Mesendoderm (in vitro differentiated cells): ENCODE measurements at regions not wholly inside any gene's neighbourhood (a gene's known extent, or its start where the extent isn't known, plus 50 kb on each side); places are given as distances from the start of the nearest gene placed in this dataset.

ENCODE experiments used
- DNase-seq: peaks from one replicate; pipeline ENCODE4 v3.0.0; 2013
- H2AK5ac ChIP-seq: 2 replicates; pipeline ENCODE4 v1.6.1; 2013; ENCODE audit warnings: low read length, inconsistent platforms
- H2BK120ac ChIP-seq: 2 replicates; pipeline ENCODE4 v1.6.1; 2013; ENCODE audit warnings: low read depth, mild to moderate bottlenecking, low read length, moderate library complexity, mixed read lengths
- H2BK15ac ChIP-seq: replicated peaks from 2 replicates; pipeline ENCODE4 v1.6.1; 2013; ENCODE audit warnings: low read depth, mild to moderate bottlenecking, moderate library complexity
- H2BK5ac ChIP-seq: 2 replicates; pipeline ENCODE4 v1.6.1; 2013; ENCODE audit warnings: low read length, inconsistent platforms
- H3K18ac ChIP-seq: 2 replicates; pipeline ENCODE4 v1.6.1; 2013; ENCODE audit warnings: mild to moderate bottlenecking, low read length, mixed read lengths
- H3K23ac ChIP-seq: one replicate; pipeline ENCODE4 v1.6.1; 2013; ENCODE audit warnings: low read length
- H3K27ac ChIP-seq: 2 replicates; pipeline ENCODE4 v1.5.1; 2013; ENCODE audit warnings: low read depth, mild to moderate bottlenecking, inconsistent platforms, low read length, moderate library complexity
- H3K27me3 ChIP-seq: 2 replicates; pipeline ENCODE4 v1.6.1; 2013; ENCODE audit warnings: low read length, control low read depth, mild to moderate bottlenecking, inconsistent platforms; ENCODE audit not compliant: insufficient read depth, poor library complexity
- H3K36me3 ChIP-seq: 2 replicates; pipeline ENCODE4 v1.6.1; 2013; ENCODE audit warnings: low read length, inconsistent platforms; ENCODE audit not compliant: control insufficient read depth, insufficient read depth
- H3K4ac ChIP-seq: one replicate; pipeline ENCODE4 v1.6.1; 2013; ENCODE audit warnings: low read depth, mild to moderate bottlenecking, low read length, moderate library complexity
- H3K4me1 ChIP-seq: 2 replicates; pipeline ENCODE4 v1.6.1; 2013; ENCODE audit warnings: low read depth, low read length, inconsistent platforms; ENCODE audit not compliant: control insufficient read depth
- H3K4me2 ChIP-seq: 2 replicates; pipeline ENCODE4 v1.6.1; 2013; ENCODE audit warnings: low read length
- H3K4me3 ChIP-seq: 2 replicates; pipeline ENCODE4 v1.5.1; 2013; ENCODE audit warnings: mild to moderate bottlenecking, low read length
- H3K56ac ChIP-seq: one replicate; pipeline ENCODE4 v1.6.1; 2013; ENCODE audit warnings: low read length
- H3K79me1 ChIP-seq: 2 replicates; pipeline ENCODE4 v1.6.1; 2013; ENCODE audit warnings: low read length, inconsistent platforms
- H3K79me2 ChIP-seq: 2 replicates; pipeline ENCODE4 v1.6.1; 2013; ENCODE audit warnings: mild to moderate bottlenecking, low read length; ENCODE audit not compliant: control insufficient read depth, insufficient read depth
- H3K9ac ChIP-seq: 2 replicates; pipeline ENCODE4 v1.6.1; 2013; ENCODE audit warnings: low read length, inconsistent platforms
- H4K5ac ChIP-seq: one replicate; pipeline ENCODE4 v1.6.1; 2013; ENCODE audit warnings: low read length
- H4K8ac ChIP-seq: one replicate; pipeline ENCODE4 v1.6.1; 2013; ENCODE audit warnings: low read depth, mild to moderate bottlenecking, control low read depth, low read length, moderate library complexity
- WGBS: extraction: QIAGEN DNeasy Blood & Tissue Kit; methylation state at CpG from one replicate; pipeline ENCODE4 v1.1.7; 2013; ENCODE audit warnings: low lambda C conversion rate, missing lambda C conversion rate; ENCODE audit not compliant: insufficient coverage; ENCODE audit errors: extremely low coverage; 5-methylcytosine and 5-hydroxymethylcytosine counted together

DNA sequence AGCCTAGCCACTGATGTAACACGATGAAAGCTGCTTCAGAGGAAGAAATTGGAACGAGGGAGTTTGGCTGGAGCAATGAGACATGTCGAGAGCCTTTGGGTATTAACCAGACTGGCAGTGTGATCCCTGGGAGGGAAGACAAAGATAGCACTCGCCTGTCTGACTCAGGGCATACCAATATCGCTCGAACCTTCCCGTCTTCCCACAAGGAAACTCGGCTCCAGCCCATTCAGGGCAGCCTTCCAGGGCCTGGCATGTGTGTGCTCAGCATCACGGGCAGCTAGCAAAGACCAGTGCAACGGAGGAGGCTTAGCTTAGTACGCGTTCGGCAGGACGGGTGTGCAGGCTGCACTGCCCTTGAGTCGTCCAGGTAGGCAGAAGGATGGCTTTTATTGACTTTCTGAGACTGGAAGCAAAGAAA, 356.9 kb upstream of the WWC1 start:
- Histone ChIP-seq H2BK5ac (no peak overlapping the region), H3K23ac (no peak overlapping the region), H3K4ac (no peak overlapping the region), H3K27me3 (no peaks in the 10 kb centered on the region), H3K4me3 (no peak overlapping the region), H3K9ac (no peak overlapping the region), H3K18ac (no peak overlapping the region), H3K79me1 (no peaks in the 10 kb centered on the region), H4K8ac (no peak overlapping the region), H3K79me2 (no peaks in the 10 kb centered on the region), H3K4me1 (no peaks in the 10 kb centered on the region), H3K4me2 (no peak overlapping the region), H4K5ac (no peak overlapping the region), H2BK120ac (no peak overlapping the region), H3K56ac (peak overlapping the region; percentile 11), H3K36me3 (no peaks in the 10 kb centered on the region), H3K27ac (no peak overlapping the region), H2AK5ac (no peak overlapping the region), H2BK15ac (no peak overlapping the region)
- no CpG with 5 or more reads among the region's 15 CpGs for WGBS
- peak; percentile 36 for DNase-seq

DNA sequence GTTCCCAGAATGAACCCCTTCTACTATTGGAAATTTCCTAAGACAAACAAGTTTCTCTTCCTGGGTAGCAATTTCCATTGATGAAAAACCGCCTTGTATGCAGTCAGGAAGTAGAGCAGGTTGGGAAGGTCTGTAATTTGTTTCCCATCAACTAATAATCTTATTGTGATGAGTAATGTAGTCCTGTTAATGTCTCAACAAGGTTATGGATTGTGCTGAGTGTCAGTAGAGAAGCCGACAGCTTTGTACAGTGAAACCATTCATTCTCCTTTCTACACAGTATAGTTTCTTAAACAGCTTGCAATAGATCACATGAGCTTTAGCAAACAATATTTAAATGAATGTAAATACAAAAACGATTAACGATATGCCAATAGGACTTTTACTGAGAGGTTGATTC, 355.4 kb upstream of the WWC1 start:
- WGBS = no CpG with 5 or more reads among the region's 4 CpGs
- DNase-seq = no peak
- no peak overlapping the region for H3K9ac ChIP-seq
- no peak overlapping the region for H3K18ac ChIP-seq
- H4K8ac ChIP-seq = no peak overlapping the region
- no peak overlapping the region for H2BK5ac ChIP-seq
- H2BK120ac ChIP-seq = no peak overlapping the region
- H4K5ac ChIP-seq = no peak overlapping the region
- H3K27me3 ChIP-seq = no peaks in the 10 kb centered on the region
- H3K4ac ChIP-seq = no peak overlapping the region
- H3K56ac ChIP-seq = no peak overlapping the region
- no peak overlapping the region for H2BK15ac ChIP-seq
- H3K79me1 ChIP-seq = no peaks in the 10 kb centered on the region
- no peak overlapping the region for H3K4me3 ChIP-seq
- H3K79me2 ChIP-seq = no peaks in the 10 kb centered on the region
- H3K4me2 ChIP-seq = no peak overlapping the region
- no peak overlapping the region for H3K27ac ChIP-seq
- H3K4me1 ChIP-seq = no peaks in the 10 kb centered on the region
- no peaks in the 10 kb centered on the region for H3K36me3 ChIP-seq
- H2AK5ac ChIP-seq = no peak overlapping the region
- H3K23ac ChIP-seq = no peak overlapping the region

DNA sequence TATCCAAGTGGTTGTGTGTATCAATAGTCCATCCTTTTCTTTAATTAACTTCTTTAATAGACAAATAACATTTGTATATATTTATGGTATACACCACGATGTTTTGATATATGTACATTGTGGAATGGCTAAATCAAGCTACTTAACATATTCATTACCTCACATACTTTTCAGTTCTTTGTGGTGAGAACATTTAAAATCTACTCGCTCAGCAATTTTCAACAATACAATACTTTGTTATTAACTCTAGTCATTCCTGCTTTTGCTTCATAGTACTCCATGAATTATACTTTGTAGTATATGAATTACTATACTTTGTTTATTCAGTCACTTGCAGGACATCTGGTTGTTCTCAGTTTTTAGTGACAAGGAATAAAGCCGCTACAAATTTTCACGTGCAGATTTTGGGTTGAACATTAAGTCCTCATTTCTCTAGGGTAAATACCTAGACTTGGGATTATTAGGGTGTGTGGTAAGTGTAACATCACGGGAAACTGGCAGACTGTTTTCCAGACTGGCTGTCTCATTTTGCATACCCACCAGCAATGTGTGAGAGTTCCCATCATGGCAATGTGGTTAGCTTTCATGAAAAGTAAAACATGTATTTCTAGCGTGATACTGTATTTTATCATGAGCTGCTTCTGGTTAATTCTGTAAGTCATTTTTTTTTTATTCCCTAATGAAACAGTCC, 354.4 kb upstream of the WWC1 start:
- Histone ChIP-seq H4K8ac (no peak overlapping the region), H3K36me3 (no peaks in the 10 kb centered on the region), H2AK5ac (no peak overlapping the region), H3K4me3 (no peak overlapping the region), H3K27ac (no peak overlapping the region), H2BK5ac (no peak overlapping the region), H3K56ac (no peak overlapping the region), H2BK15ac (no peak overlapping the region), H2BK120ac (no peak overlapping the region), H4K5ac (no peak overlapping the region), H3K23ac (no peak overlapping the region), H3K9ac (no peak overlapping the region), H3K4ac (no peak overlapping the region), H3K4me1 (no peaks in the 10 kb centered on the region), H3K27me3 (no peaks in the 10 kb centered on the region), H3K18ac (no peak overlapping the region), H3K79me2 (no peaks in the 10 kb centered on the region), H3K4me2 (no peak overlapping the region), H3K79me1 (no peaks in the 10 kb centered on the region)
- no peak for DNase-seq
- no CpG with 5 or more reads among the region's 6 CpGs for WGBS

DNA sequence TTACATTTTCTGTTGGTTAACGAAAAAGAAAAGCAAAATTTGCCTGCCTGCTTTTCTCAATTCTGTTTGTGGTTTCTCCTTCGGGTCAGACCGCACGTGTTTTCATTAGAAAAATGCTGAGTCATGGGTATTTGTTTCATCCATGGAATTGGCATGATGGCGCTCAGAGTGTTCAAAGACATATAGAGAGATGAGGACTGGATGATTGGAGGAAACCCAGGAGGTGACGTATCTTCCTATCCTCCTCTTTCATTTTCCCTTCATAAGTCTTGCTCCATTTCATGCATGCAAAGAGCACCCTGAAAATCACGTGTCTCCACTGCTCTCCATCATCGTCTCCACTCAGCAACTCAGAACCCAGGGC, 353.8 kb upstream of the WWC1 start:
- Histone ChIP-seq H3K23ac (no peak overlapping the region), H3K9ac (no peak overlapping the region), H3K4me2 (no peak overlapping the region), H3K36me3 (no peaks in the 10 kb centered on the region), H2BK120ac (no peak overlapping the region), H3K27me3 (no peaks in the 10 kb centered on the region), H3K4me1 (no peaks in the 10 kb centered on the region), H4K8ac (no peak overlapping the region), H2AK5ac (no peak overlapping the region), H3K56ac (no peak overlapping the region), H3K4ac (no peak overlapping the region), H3K27ac (no peak overlapping the region), H3K79me1 (no peaks in the 10 kb centered on the region), H2BK5ac (no peak overlapping the region), H3K79me2 (no peaks in the 10 kb centered on the region), H4K5ac (no peak overlapping the region), H2BK15ac (no peak overlapping the region), H3K4me3 (no peak overlapping the region), H3K18ac (no peak overlapping the region)
- no peak for DNase-seq
- no CpG with 5 or more reads among the region's 8 CpGs for WGBS

DNA sequence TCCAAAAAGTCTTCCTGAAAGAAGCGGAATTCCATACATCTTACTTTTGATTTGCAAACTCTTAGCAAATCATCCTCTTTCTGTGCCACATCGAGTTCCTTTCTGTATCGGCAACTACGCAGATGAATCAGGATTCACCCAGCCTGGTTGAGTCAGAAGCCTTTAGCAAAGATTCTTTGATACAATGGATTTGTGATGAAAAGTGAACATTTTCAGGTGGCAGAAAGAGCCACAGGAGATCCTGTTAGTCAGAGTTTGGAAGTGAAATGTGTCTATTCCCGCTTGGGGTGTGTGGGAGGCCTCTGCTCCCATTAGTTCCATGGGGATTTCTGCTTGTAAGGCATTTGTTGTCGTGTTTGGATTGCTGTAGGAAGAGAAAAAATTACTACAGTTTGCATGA, 351.8 kb upstream of the WWC1 start:
- no peak overlapping the region for H4K8ac ChIP-seq
- H3K27me3 ChIP-seq = no peaks in the 10 kb centered on the region
- no peak overlapping the region for H2AK5ac ChIP-seq
- no peaks in the 10 kb centered on the region for H3K79me2 ChIP-seq
- no peak overlapping the region for H3K4ac ChIP-seq
- no peak for DNase-seq
- no peak overlapping the region for H3K56ac ChIP-seq
- H3K4me3 ChIP-seq = no peak overlapping the region
- H3K23ac ChIP-seq = no peak overlapping the region
- no peak overlapping the region for H4K5ac ChIP-seq
- no peak overlapping the region for H3K27ac ChIP-seq
- no peak overlapping the region for H3K4me2 ChIP-seq
- H3K4me1 ChIP-seq = no peaks in the 10 kb centered on the region
- H3K9ac ChIP-seq = no peak overlapping the region
- H2BK5ac ChIP-seq = no peak overlapping the region
- no peak overlapping the region for H2BK15ac ChIP-seq
- no peaks in the 10 kb centered on the region for H3K79me1 ChIP-seq
- H3K18ac ChIP-seq = no peak overlapping the region
- WGBS = no CpG with 5 or more reads among the region's 6 CpGs
- H2BK120ac ChIP-seq = no peak overlapping the region
- no peaks in the 10 kb centered on the region for H3K36me3 ChIP-seq

DNA sequence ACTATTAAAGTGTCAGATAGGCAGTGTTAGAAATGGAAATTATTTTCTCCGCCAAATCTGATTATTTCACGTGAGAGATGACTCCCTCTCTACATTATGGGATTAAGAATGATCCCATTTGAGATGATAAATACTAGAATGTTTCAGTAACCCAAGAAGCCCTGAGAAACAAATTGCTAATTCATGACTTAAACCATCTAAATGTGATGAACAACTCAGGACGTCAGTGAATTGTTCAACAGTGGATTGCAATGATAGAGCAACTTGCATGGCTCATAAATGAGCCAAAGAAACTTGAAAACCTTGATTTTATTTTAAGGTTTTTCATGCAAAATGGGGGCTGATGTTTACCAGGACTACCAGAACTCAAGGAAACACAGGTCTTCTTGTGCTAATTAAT, 350.5 kb upstream of the WWC1 start:
- Histone ChIP-seq H2BK15ac (no peak overlapping the region), H3K4me3 (no peak overlapping the region), H3K4me2 (no peak overlapping the region), H3K56ac (no peak overlapping the region), H3K9ac (no peak overlapping the region), H3K36me3 (no peaks in the 10 kb centered on the region), H3K23ac (no peak overlapping the region), H3K27me3 (no peaks in the 10 kb centered on the region), H3K79me1 (no peaks in the 10 kb centered on the region), H3K4ac (no peak overlapping the region), H2BK120ac (no peak overlapping the region), H3K18ac (no peak overlapping the region), H3K27ac (no peak overlapping the region), H4K8ac (no peak overlapping the region), H3K79me2 (no peaks in the 10 kb centered on the region), H2AK5ac (no peak overlapping the region), H4K5ac (no peak overlapping the region), H2BK5ac (no peak overlapping the region), H3K4me1 (no peaks in the 10 kb centered on the region)
- WGBS = no CpG with 5 or more reads among the region's 3 CpGs
- DNase-seq = no peak
